ENCODE measurements at regions not wholly inside any gene's neighbourhood (a gene's known extent, or its start where the extent isn't known, plus 50 kb on each side); places are given as distances from the start of the nearest gene placed in this dataset.

GRCh38 chr12:13504074-13504473 is 307.5 kb downstream of the EMP1 start:
- no peak for TF ChIP-seq CTCF (IDR thresholded peaks at IDR 0.05)
- Mint-ChIP-seq H3K4me3 (no peak overlapping the region), H3K27ac (no peak overlapping the region), H3K4me1 (ENCODE audit: low read depth) (no peaks in the 10 kb centered on the region), H3K9me3 (peaks cover 10% of the 10 kb centered on the region), H3K36me3 (ENCODE audit: low read depth) (no peaks in the 10 kb centered on the region), H3K27me3 (ENCODE audit: insufficient read depth) (no peaks in the 10 kb centered on the region)
- no peak for DNase-seq

- no peak for TF ChIP-seq CTCF (IDR thresholded peaks at IDR 0.05)
- no peak overlapping the region for H3K27ac Mint-ChIP-seq
- no peak for DNase-seq
- H3K9me3 Mint-ChIP-seq, result peaks cover 10% of the 10 kb centered on the region
- H3K4me3 Mint-ChIP-seq, result no peak overlapping the region
- H3K36me3 Mint-ChIP-seq (ENCODE audit: low read depth), result no peaks in the 10 kb centered on the region
- H3K4me1 Mint-ChIP-seq (ENCODE audit: low read depth), result no peaks in the 10 kb centered on the region
- H3K27me3 Mint-ChIP-seq (ENCODE audit: insufficient read depth), result no peaks in the 10 kb centered on the region
Measured at GRCh38 chr12:13503094-13503835, 306.7 kb downstream of the EMP1 start.

GRCh38 chr12:13499008-13499407 is 302.5 kb downstream of the EMP1 start:
- no peaks in the 10 kb centered on the region for H3K4me1 Mint-ChIP-seq (ENCODE audit: low read depth)
- no peak for DNase-seq
- H3K36me3 Mint-ChIP-seq (ENCODE audit: low read depth), result no peaks in the 10 kb centered on the region
- no peak overlapping the region for H3K27ac Mint-ChIP-seq
- H3K4me3 Mint-ChIP-seq, result no peak overlapping the region
- TF ChIP-seq CTCF (IDR thresholded peaks at IDR 0.05), result no peak
- H3K9me3 Mint-ChIP-seq, result peaks cover 10% of the 10 kb centered on the region
- no peaks in the 10 kb centered on the region for H3K27me3 Mint-ChIP-seq (ENCODE audit: insufficient read depth)

GRCh38 chr12:13496111-13496510 is 299.6 kb downstream of the EMP1 start:
- no peak overlapping the region for H3K27ac Mint-ChIP-seq
- H3K4me3 Mint-ChIP-seq, result no peak overlapping the region
- no peaks in the 10 kb centered on the region for H3K36me3 Mint-ChIP-seq (ENCODE audit: low read depth)
- TF ChIP-seq CTCF (IDR thresholded peaks at IDR 0.05), result no peak
- DNase-seq, result no peak
- no peaks in the 10 kb centered on the region; the same call in 1 of the 2 replicates for H3K27me3 Mint-ChIP-seq (ENCODE audit: insufficient read depth)
- H3K4me1 Mint-ChIP-seq (ENCODE audit: low read depth), result no peaks in the 10 kb centered on the region
- peaks cover 7% of the 10 kb centered on the region for H3K9me3 Mint-ChIP-seq

GRCh38 chr12:13489246-13489645 is 292.7 kb downstream of the EMP1 start:
- H3K27ac Mint-ChIP-seq, result no peak overlapping the region
- no peak for TF ChIP-seq CTCF (IDR thresholded peaks at IDR 0.05)
- H3K9me3 Mint-ChIP-seq, result peaks cover 12% of the 10 kb centered on the region; the same call in 1 of the 2 replicates
- DNase-seq, result no peak
- no peaks in the 10 kb centered on the region; the same call in 1 of the 2 replicates for H3K27me3 Mint-ChIP-seq (ENCODE audit: insufficient read depth)
- H3K36me3 Mint-ChIP-seq (ENCODE audit: low read depth), result no peaks in the 10 kb centered on the region
- no peaks in the 10 kb centered on the region for H3K4me1 Mint-ChIP-seq (ENCODE audit: low read depth)
- H3K4me3 Mint-ChIP-seq, result no peak overlapping the region

All from HFFc6 (cell line).